Cardiac fibroblast (primary cell): ENCODE measurements at regions not wholly inside any gene's neighbourhood (a gene's known extent, or its start where the extent isn't known, plus 50 kb on each side); places are given as distances from the start of the nearest gene placed in this dataset.

Experiments
- DNase-seq, 2 donors: peaks; one replicate each; pipeline versions ENCODE4 v3.0.0 to v3.0.0-alpha.2; 2010; ENCODE audit warnings: low read depth in 2 of 2
- H3K4me3 ChIP-seq, 2 donors: replicated peaks in 1 of 2; 1 replicate in 1 of 2; 2 replicates in 1 of 2; pipeline ENCODE4 v1.5.1; 2011; ENCODE audit warnings: low read depth in 2 of 2, low read length in 2 of 2, mild to moderate bottlenecking in 2 of 2, moderate library complexity in 1 of 2
- TF ChIP-seq, protein P1 (sequence below): IDR thresholded peaks from one replicate; pipeline ENCODE4 v1.5.1; 2011; ENCODE audit warnings: low read depth, mild to moderate bottlenecking, low read length, inconsistent platforms

DNA sequence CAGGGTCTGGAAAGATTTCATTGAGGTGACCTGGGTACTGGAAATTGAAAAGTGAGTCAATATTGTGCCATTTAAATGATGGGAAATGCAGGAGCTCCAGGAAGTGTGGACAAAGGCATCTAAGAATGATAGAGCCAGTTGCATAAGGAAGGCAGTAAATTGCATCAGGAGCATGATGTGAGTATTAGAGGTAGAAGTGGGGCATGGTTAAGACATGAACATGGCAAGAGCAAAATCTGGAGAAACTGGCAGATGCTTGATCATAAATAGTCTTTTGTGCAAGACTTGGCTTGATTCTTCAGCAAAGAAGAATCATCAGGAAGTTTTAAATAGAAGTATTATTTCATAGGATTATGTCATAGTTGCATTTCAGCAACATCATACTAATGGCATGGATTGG is 157.4 kb upstream of the PUM3 start:
- TF ChIP-seq, protein P1, sequence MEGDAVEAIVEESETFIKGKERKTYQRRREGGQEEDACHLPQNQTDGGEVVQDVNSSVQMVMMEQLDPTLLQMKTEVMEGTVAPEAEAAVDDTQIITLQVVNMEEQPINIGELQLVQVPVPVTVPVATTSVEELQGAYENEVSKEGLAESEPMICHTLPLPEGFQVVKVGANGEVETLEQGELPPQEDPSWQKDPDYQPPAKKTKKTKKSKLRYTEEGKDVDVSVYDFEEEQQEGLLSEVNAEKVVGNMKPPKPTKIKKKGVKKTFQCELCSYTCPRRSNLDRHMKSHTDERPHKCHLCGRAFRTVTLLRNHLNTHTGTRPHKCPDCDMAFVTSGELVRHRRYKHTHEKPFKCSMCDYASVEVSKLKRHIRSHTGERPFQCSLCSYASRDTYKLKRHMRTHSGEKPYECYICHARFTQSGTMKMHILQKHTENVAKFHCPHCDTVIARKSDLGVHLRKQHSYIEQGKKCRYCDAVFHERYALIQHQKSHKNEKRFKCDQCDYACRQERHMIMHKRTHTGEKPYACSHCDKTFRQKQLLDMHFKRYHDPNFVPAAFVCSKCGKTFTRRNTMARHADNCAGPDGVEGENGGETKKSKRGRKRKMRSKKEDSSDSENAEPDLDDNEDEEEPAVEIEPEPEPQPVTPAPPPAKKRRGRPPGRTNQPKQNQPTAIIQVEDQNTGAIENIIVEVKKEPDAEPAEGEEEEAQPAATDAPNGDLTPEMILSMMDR, result no peak

DNA sequence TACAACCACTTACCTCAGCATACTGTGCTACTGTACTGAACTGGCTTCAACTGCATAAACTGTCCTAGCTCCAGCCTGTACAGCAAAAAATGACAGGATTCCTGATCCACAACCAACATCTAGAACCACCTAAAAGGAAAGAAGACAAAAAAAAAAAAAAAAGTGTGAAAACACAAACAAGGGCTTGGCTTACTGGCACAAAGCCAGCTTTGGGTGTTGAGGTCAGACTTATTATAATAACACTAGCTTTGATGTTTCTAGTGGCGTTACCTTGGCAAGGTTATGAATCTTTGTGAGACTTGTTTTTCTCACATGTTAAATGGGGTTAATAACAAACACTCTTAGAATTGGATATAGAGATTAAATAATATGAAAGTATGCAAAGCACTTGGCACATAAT is 148.5 kb upstream of the PUM3 start:
- H3K4me3 ChIP-seq, result no peak overlapping the region
- no peak for DNase-seq
- TF ChIP-seq, protein P1, result no peak

More for the DNA sequence above, 157.4 kb upstream of the PUM3 start:
- no peak overlapping the region for H3K4me3 ChIP-seq
- no peak for DNase-seq

DNA sequence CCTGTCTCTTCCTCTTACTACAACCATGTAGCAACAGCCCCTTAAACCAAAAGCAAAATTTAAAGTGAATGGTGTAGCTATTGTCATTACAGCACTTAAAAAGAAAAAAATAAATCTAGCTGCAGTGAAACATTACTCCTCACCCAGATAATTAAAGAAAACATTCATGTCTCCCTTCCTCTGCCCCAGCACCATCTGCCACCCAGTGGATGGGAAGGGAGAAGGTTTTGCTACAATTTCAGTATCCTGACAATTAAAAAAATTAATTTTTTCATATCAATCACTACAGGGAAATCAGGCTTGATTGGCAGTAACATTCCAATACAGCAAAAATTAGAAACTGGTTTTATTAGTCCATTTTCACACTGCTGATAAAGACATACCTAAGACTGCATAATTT is 147.4 kb upstream of the PUM3 start:
- TF ChIP-seq, protein P1, result peak; percentile 14
- DNase-seq, result peak in 1 of 2 donors; percentile 1
- H3K4me3 ChIP-seq, result no peak overlapping the region

DNA sequence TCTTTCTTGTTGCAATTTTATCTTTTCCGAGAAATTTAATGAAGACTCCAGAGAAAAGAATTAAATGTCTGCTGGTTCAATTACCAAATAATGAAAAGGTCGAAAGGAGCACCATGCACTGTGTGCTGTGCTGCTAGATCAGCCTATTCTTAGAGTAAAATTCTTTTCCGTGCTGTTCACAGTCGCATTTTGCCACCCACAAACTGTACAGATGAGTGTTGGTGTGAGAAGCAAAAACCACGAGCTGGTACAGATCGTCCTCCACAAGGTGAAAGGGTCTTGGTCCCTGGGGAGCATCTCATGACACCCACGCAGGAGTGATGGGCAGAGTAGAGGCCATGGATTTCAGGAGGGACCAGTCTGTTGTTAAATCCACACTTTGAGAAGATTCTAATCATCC is 143.8 kb upstream of the PUM3 start:
- no peak for DNase-seq
- H3K4me3 ChIP-seq, result no peak overlapping the region
- TF ChIP-seq, protein P1, result no peak

DNA sequence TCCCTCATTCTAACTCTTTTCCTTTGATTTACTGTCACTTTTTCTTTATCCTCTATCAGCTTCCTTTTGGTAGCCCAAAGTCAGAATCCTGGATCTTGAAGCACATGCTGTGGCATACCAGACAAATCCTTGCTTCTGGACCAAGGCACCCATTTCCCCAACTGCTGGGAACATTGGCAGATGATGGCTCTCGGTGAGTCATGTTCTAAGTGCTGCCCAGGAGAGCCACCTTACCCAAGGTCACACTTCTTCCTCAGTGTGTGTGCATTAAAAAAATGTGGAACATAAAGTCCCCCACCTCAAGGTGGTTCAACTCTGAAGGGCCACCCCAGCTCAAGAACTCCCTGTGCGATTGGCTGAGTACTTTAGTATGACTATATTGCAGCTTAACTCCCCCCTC is 141.4 kb upstream of the PUM3 start:
- TF ChIP-seq, protein P1, result no peak
- no peak for DNase-seq
- no peak overlapping the region for H3K4me3 ChIP-seq

DNA sequence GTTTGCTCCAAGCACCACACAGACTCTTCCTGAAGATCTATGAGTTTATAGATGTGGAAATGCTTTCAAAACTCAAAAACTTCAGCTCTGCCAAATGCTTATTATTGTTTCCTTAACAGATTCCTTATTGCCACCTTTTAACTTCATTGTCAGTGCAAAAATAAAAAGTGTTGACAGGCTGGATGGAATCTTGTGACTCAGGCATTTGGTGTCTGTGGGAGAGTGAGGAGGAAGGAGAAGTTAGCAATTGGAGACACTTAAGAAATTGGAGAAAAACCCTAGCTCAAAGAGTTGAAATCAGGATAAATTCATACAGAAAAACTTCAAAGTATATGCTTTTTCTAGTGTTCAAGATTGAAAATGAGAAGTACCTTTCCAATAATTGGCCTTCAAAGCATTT is 140.6 kb upstream of the PUM3 start:
- no peak overlapping the region for H3K4me3 ChIP-seq
- TF ChIP-seq, protein P1, result no peak
- no peak for DNase-seq

DNA sequence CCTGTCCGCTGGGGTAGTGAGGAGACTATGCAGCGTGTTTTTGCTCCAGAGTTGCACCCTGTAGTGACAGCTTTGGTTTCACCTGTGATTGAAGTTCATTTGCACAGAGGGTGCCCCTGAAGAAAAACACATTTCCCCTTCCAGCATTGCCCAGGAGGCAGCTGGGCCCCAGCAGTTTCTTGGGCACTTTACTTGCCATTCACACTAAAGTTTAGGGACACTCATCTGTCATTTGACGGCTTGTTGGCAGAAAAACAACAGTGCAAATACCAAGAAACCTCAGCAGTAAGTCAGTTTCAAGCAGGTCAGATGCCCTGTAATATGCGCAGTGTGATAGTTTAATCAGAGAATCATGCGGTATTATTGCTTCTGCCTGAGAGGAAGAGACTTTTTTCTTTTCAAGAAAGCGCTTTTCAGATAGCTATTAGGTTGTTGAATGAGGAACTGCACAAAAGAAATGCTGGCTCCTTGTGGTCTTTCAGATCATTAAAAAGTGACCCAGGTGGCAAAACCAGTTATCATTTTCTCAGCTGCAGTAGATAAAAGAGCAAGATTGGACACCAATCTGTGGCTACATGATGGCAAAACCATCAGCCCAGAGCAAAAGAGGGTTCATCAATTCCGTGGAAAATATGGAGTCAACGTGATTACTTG is 136.2 kb upstream of the PUM3 start:
- DNase-seq, result no peak
- H3K4me3 ChIP-seq, result no peak overlapping the region
- TF ChIP-seq, protein P1, result no peak
